Inferior parietal cortex (tissue), 1 donor: ENCODE measurements at regions not wholly inside any gene's neighbourhood (a gene's known extent, or its start where the extent isn't known, plus 50 kb on each side); places are given as distances from the start of the nearest gene placed in this dataset.

Experiments used
- DNase-seq: peaks from one replicate; pipeline ENCODE4 v3.0.0-alpha.2; 2016; ENCODE audit errors: extremely low spot score

GRCh38 chr9:78788101-78788500, 491.2 kb downstream of the PSAT1 start:
- no peak for DNase-seq

- DNase-seq: no peak
Measured at GRCh38 chr9:78791779-78792178, 494.9 kb downstream of the PSAT1 start.

DNA sequence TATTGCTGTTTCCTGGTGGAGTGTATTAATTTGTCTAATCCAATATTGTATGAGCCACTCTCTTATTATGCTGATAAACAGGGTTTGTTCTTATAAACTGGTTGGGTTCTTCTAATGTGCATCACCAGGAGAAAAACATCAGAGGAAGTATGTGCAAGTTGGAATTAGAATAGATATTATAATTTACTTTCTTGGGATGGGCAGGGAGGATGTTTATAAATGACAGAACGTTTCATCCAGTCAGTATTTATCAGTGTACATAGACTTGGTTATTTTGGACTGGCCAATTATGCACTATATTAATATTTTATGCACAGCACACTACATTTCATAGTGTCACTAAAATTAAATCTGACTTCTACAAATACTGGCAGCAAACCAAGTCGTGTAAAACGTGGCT, 495.8 kb downstream of the PSAT1 start:
- DNase-seq: no peak

DNA sequence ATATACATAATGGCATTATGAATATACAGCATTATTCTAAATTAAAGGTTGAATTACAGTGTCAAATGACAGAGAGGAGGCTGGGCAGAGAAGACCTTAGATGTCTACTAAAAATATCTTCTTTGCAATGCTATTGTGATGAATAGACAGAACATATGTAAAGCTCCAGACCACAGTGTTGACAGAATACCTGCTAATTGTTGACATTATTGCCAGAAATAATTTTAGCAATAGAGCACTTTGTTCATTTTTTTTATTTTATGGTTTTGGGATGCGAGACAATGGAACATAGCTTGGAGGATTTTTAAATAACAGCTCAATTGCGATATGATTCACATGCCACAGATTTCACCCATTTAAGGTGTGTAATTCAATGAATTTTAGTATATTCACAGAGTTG, 508.8 kb downstream of the PSAT1 start:
- DNase-seq: no peak

GRCh38 chr9:78806492-78807160, 509.7 kb downstream of the PSAT1 start:
- DNase-seq: no peak

GRCh38 chr9:78807286-78807685, 510.4 kb downstream of the PSAT1 start:
- DNase-seq: no peak

- DNase-seq: no peak
Measured at GRCh38 chr9:78808048-78808447, 511.1 kb downstream of the PSAT1 start.

GRCh38 chr9:78811622-78812276, 514.8 kb downstream of the PSAT1 start:
- no peak for DNase-seq

- DNase-seq: no peak
Measured at GRCh38 chr9:78812665-78813064, 515.7 kb downstream of the PSAT1 start.

- DNase-seq: no peak
Measured at GRCh38 chr9:78813602-78814180, 516.8 kb downstream of the PSAT1 start.

DNA sequence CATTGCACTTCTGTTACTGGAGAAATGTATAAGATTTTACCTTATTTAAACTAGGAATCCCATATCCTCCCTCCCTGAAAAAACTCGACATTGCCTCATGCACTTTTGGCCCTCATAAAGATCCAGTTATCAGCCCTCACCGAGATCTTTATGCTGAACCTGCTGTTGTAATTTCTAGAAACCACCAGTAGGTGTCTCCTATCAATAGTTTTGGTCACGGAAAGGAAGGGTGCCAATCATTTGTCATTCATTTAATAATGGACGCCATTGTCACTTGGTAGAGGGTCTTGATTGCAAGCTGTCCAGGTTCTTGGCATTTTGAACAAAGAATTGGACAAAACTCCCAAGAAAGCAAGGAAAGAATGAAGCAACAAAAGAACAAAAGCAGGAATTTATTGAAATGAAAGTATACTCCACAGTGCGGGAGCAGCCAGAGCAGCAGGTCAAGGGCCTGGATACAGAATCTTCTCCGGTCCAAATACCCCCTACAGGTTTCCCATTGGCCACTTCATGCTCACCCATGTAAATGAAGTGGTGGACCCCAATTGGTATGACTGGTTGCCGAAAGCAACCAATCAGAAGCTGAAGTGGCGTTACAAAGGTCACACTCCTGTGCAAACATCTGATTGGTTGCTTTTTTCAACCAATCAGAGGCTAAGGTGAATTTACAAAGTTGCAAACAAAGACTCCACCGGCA, 524.3 kb downstream of the PSAT1 start:
- peak; percentile 38 for DNase-seq

GRCh38 chr9:78826527-78826926, 529.6 kb downstream of the PSAT1 start:
- no peak for DNase-seq

DNA sequence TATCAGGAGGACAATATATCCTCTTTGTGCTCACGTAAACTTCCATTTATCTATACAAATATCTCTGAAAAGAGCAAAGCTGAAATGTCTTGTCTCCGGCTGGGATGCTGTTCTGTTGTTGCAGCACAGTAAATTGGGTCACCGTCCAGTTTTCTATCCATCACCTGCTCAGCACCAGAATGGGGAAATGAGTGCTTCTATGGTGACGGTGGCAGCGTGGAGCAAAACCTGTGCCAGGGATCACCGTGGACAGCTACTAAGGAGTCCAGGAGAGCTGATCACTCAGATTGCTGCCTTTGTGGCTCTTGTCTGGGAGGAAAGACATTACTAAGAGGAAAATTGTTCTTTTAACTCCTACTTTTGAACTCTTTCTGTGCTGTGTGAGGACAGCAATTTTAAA, 531.6 kb downstream of the PSAT1 start:
- DNase-seq: no peak

DNA sequence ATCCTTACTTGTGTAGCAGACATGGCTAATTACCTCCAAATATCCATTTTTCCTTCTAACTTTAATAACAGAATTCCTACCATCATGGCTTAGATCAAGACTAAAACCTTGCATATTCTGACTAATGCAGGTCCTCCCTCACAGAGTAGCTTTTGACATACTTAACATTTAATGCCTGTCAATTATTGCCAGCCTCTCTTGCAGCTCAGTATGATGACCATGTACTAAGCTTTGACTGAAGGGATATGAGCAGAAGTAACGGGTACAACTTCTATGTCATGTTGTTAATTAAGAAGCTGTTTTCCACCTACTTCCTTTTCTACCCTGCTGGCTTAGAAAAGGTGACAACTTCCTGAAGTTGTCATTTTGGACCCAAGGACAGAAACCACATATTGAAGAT, 533.4 kb downstream of the PSAT1 start:
- no peak for DNase-seq

GRCh38 chr9:78831726-78832125, 534.8 kb downstream of the PSAT1 start:
- no peak for DNase-seq

GRCh38 chr9:78835928-78836450, 539.1 kb downstream of the PSAT1 start:
- no peak for DNase-seq

GRCh38 chr9:78839252-78839651, 542.3 kb downstream of the PSAT1 start:
- no peak for DNase-seq

DNA sequence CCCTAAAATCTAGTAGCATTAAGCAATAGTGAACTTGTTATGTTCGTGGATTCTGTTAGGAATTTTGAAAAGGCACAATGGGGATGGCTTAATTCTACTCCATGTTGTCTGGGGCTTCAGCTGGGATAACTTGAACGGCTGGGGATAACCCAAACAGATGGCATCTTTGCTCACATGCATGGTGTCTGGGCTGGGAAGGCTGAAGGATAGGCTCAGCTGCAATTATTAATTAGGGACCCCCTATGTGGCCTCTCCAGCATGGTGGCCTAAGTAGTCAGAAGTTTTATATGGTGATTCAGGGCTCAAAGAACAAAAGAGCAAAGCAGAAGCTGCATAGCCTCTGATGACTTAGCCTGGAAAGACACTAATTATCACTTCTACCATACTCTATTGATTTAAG, 551.1 kb downstream of the PSAT1 start:
- DNase-seq: no peak

GRCh38 chr9:78856144-78856543, 559.2 kb downstream of the PSAT1 start:
- DNase-seq: no peak

GRCh38 chr9:78856781-78857180, 559.9 kb downstream of the PSAT1 start:
- DNase-seq: no peak

GRCh38 chr9:78857373-78858225, 560.7 kb downstream of the PSAT1 start:
- no peak for DNase-seq

DNA sequence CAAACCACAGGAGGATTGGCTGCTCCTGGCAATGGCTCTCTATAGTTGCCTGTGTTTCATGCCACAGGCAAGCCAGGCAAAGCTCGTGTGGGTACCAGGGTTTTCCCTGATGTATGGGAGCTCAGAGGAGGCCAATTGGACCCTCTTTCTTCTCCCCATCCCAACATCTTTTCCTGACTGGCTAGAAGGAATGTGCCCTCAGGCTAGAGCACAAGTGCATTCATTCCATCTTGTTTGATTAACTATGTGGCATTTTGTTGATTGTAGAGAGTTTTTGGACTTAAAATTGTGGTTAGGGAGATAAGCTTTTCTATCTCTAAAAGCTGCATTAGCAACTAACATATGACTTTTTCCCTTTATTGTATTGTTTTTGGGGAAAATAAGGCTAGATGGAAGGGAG, 561.3 kb downstream of the PSAT1 start:
- no peak for DNase-seq
